GM23338 (cell line): ENCODE measurements at regions not wholly inside any gene's neighbourhood (a gene's known extent, or its start where the extent isn't known, plus 50 kb on each side); places are given as distances from the start of the nearest gene placed in this dataset.

Experiments
- ATAC-seq: fragments of 200-7000 bp; cut with Tn5 transposase; 3 replicates; pipeline ENCODE4 v1.9.1; 2020
- DNase-seq: peaks from one replicate; pipeline ENCODE4 v3.0.0-alpha.2; 2015; ENCODE audit warnings: low spot score
- H2AFZ ChIP-seq: fragments of 200-600 bp; sonication (generic); 2 replicates; pipeline ENCODE4 v1.8.0; 2016; ENCODE audit warnings: antibody characterized with exemption, mild to moderate bottlenecking, moderate library complexity
- H3F3A ChIP-seq: fragments of 200-600 bp; sonication (generic); replicated peaks from 2 replicates; pipeline ENCODE4 v1.8.0; 2017; ENCODE audit warnings: antibody characterized with exemption, mixed run types, low read depth
- H3K27ac ChIP-seq: fragments of 200-600 bp; sonication (generic); 2 replicates; pipeline ENCODE4 v1.6.1; 2016; ENCODE audit warnings: low read depth
- H3K27me3 ChIP-seq: fragments of 200-600 bp; sonication (generic); 2 replicates; pipeline ENCODE4 v1.8.0; 2016; ENCODE audit warnings: mild to moderate bottlenecking, mixed run types, moderate library complexity; ENCODE audit not compliant: insufficient read depth
- H3K36me3 ChIP-seq: fragments of 200-600 bp; sonication (generic); 2 replicates; pipeline ENCODE4 v1.8.0; 2016; ENCODE audit warnings: mild to moderate bottlenecking; ENCODE audit not compliant: insufficient read depth
- H3K4me1 ChIP-seq: fragments of 200-600 bp; sonication (generic); 2 replicates; pipeline ENCODE4 v1.8.0; 2016; ENCODE audit warnings: mild to moderate bottlenecking, moderate library complexity; ENCODE audit not compliant: insufficient read depth
- H3K4me2 ChIP-seq: fragments of 200-600 bp; sonication (generic); 2 replicates; pipeline ENCODE4 v1.7.1; 2017; ENCODE audit warnings: mixed run types
- H3K4me3 ChIP-seq: fragments of 200-600 bp; sonication (generic); 2 replicates; pipeline ENCODE4 v1.6.1; 2016; ENCODE audit warnings: mixed run types
- H3K79me2 ChIP-seq: fragments of 200-600 bp; sonication (generic); replicated peaks from 2 replicates; pipeline ENCODE4 v1.8.0; 2017; ENCODE audit warnings: mild to moderate bottlenecking; ENCODE audit not compliant: insufficient read depth
- H3K9me2 ChIP-seq: fragments of 200-600 bp; sonication (generic); 2 replicates; pipeline ENCODE4 v1.8.0; 2017; ENCODE audit not compliant: insufficient read depth
- H4K20me1 ChIP-seq: fragments of 200-600 bp; sonication (generic); replicated peaks from 2 replicates; pipeline ENCODE4 v1.8.0; 2017; ENCODE audit warnings: mild to moderate bottlenecking; ENCODE audit not compliant: insufficient read depth
- H3K27ac Mint-ChIP-seq: 2 replicates; pipeline ENCODE4 v1.8.0; 2020; ENCODE audit warnings: inconsistent platforms, mild to moderate bottlenecking, moderate library complexity, mixed read lengths
- H3K27me3 Mint-ChIP-seq: 3 replicates; pipeline ENCODE4 v1.8.0; 2022; ENCODE audit warnings: low read depth, mild to moderate bottlenecking, moderate library complexity, mixed read lengths, inconsistent platforms; ENCODE audit not compliant: insufficient read depth, poor library complexity
- H3K36me3 Mint-ChIP-seq: 3 replicates; pipeline ENCODE4 v1.8.0; 2021; ENCODE audit warnings: low read depth, mild to moderate bottlenecking, inconsistent platforms, moderate library complexity, mixed read lengths
- H3K4me1 Mint-ChIP-seq: 3 replicates; pipeline ENCODE4 v1.8.0; 2020; ENCODE audit warnings: mild to moderate bottlenecking, inconsistent platforms, mixed read lengths
- H3K4me3 Mint-ChIP-seq: 3 replicates; pipeline ENCODE4 v1.8.0; 2021; ENCODE audit warnings: moderate library complexity, mild to moderate bottlenecking, inconsistent platforms, mixed read lengths
- H3K9me3 Mint-ChIP-seq: 3 replicates; pipeline ENCODE4 v1.8.0; 2020; ENCODE audit warnings: moderate library complexity, mild to moderate bottlenecking, inconsistent platforms, mixed read lengths
- CREB1 ChIP-seq: fragments of 250-450 bp; sonication (Bioruptor Pico); IDR thresholded peaks from 2 replicates; pipeline ENCODE4 v1.5.0; 2020; ENCODE audit warnings: low read depth, mild to moderate bottlenecking, moderate library complexity
- CTCF ChIP-seq, 2 experiments: fragments of 200-600 bp in 1 of 2; sonication (generic) in 1 of 2; conservative IDR thresholded peaks; 2 replicates each; pipeline versions ENCODE4 v1.5.1 to v1.6.1; 2016 to 2017; ENCODE audit warnings: antibody characterized with exemption in 2 of 2, low read depth in 2 of 2, mild to moderate bottlenecking in 2 of 2, moderate library complexity in 1 of 2
- ETS1 ChIP-seq: IDR thresholded peaks from 2 replicates; pipeline ENCODE4 v1.6.1; 2016; ENCODE audit warnings: antibody characterized with exemption
- EZH2 ChIP-seq: fragments of 200-600 bp; sonication (generic); IDR thresholded peaks from one replicate; pipeline ENCODE4 v1.8.0; 2017; ENCODE audit warnings: antibody characterized with exemption, mild to moderate bottlenecking, low read depth; ENCODE audit not compliant: unreplicated experiment
- JUNB ChIP-seq: IDR thresholded peaks from one replicate; pipeline ENCODE4 v1.6.1; 2016; ENCODE audit warnings: antibody characterized with exemption; ENCODE audit not compliant: unreplicated experiment
- NANOG ChIP-seq: IDR thresholded peaks from 2 replicates; pipeline ENCODE4 v1.6.1; 2016; ENCODE audit warnings: antibody characterized with exemption, borderline replicate concordance
- POLR2AphosphoS5 ChIP-seq: IDR thresholded peaks from 2 replicates; pipeline ENCODE4 v1.6.1; 2016; ENCODE audit warnings: antibody characterized with exemption, low read depth
- REST ChIP-seq: IDR thresholded peaks from one replicate; pipeline ENCODE4 v1.6.1; 2018; ENCODE audit warnings: antibody characterized with exemption; ENCODE audit not compliant: unreplicated experiment
- STAT1 ChIP-seq: IDR thresholded peaks from one replicate; pipeline ENCODE4 v1.6.1; 2016; ENCODE audit warnings: antibody characterized with exemption; ENCODE audit not compliant: unreplicated experiment
- ZNF114 ChIP-seq: fragments of 250-450 bp; sonication (Bioruptor Pico); IDR thresholded peaks from 2 replicates; pipeline ENCODE4 v1.5.0; 2020; ENCODE audit warnings: mild to moderate bottlenecking, moderate library complexity
- ZNF331 ChIP-seq: fragments of 250-450 bp; sonication (Bioruptor Pico); IDR thresholded peaks from 2 replicates; pipeline ENCODE4 v1.5.0; 2020; ENCODE audit warnings: low read depth, mild to moderate bottlenecking, moderate library complexity

- H3K27ac Mint-ChIP-seq = no peak overlapping the region
- no peaks in the 10 kb centered on the region for H3K4me1 ChIP-seq
- no peak for DNase-seq
- no peak overlapping the region for H3K4me2 ChIP-seq
- no peaks in the 10 kb centered on the region for H3K79me2 ChIP-seq
- peaks cover 11% of the 10 kb centered on the region; the same call in 2 of the 3 replicates for H3K9me3 Mint-ChIP-seq
- H3K27me3 Mint-ChIP-seq = no peaks in the 10 kb centered on the region
- H3K9me2 ChIP-seq = no peaks in the 10 kb centered on the region
- TF ChIP-seq POLR2AphosphoS5 (no peak), NANOG (no peak), ZNF114 (CRISPR knock-in tag) (no peak), ZNF331 (CRISPR knock-in tag) (no peak), CTCF (conservative IDR thresholded peaks at IDR 0.05; ENCODE audit: low read depth in 2 of 2) (no peak), EZH2 (no peak), REST (no peak), JUNB (no peak)
- H3K4me3 ChIP-seq = no peak overlapping the region
- no peaks in the 10 kb centered on the region for H3F3A ChIP-seq
- 0 out of 3 replicates have a peak, but pooled peaks cover 3% of the 10 kb centered on the region for H3K4me1 Mint-ChIP-seq
- H2AFZ ChIP-seq = no peak overlapping the region
- no peak overlapping the region for H3K4me3 Mint-ChIP-seq
- H3K27me3 ChIP-seq = no peaks in the 10 kb centered on the region
- H4K20me1 ChIP-seq = no peaks in the 10 kb centered on the region
- ATAC-seq = no peak
- no peak overlapping the region for H3K27ac ChIP-seq
- peaks cover 9% of the 10 kb centered on the region; the same call in 1 of the 3 replicates for H3K36me3 Mint-ChIP-seq
- H3K36me3 ChIP-seq = no peaks in the 10 kb centered on the region
These were observed 680.4 kb upstream of the MAP3K7 start for GRCh38 chr6:91267246-91267645.

- Histone ChIP-seq H3K36me3 (no peaks in the 10 kb centered on the region), H3K9me2 (no peaks in the 10 kb centered on the region; the same call in 1 of the 2 replicates), H3K27ac (no peak overlapping the region), H3F3A (no peaks in the 10 kb centered on the region), H3K4me2 (no peak overlapping the region), H3K27me3 (no peaks in the 10 kb centered on the region), H3K4me3 (no peak overlapping the region), H4K20me1 (no peaks in the 10 kb centered on the region), H3K79me2 (no peaks in the 10 kb centered on the region), H3K4me1 (no peaks in the 10 kb centered on the region), H2AFZ (no peak overlapping the region)
- Mint-ChIP-seq H3K27ac (no peak overlapping the region), H3K27me3 (no peaks in the 10 kb centered on the region), H3K4me1 (0 out of 3 replicates have a peak, but pooled peaks cover 3% of the 10 kb centered on the region), H3K9me3 (peaks cover 7% of the 10 kb centered on the region; the same call in 2 of the 3 replicates), H3K4me3 (no peak overlapping the region), H3K36me3 (peaks cover 6% of the 10 kb centered on the region; the same call in 1 of the 3 replicates)
- no peak for DNase-seq
- ATAC-seq = no peak
- no peak for TF ChIP-seq STAT1
- no peak for TF ChIP-seq ETS1
- no peak for TF ChIP-seq ZNF331 (CRISPR knock-in tag)
- TF ChIP-seq CTCF (conservative IDR thresholded peaks at IDR 0.05; ENCODE audit: low read depth in 2 of 2) = no peak
- no peak for TF ChIP-seq CREB1 (CRISPR knock-in tag)
- TF ChIP-seq ZNF114 (CRISPR knock-in tag) = no peak
- no peak for TF ChIP-seq REST
- TF ChIP-seq POLR2AphosphoS5 = no peak
- no peak for TF ChIP-seq EZH2
- no peak for TF ChIP-seq JUNB
These were observed 679.3 kb upstream of the MAP3K7 start for GRCh38 chr6:91266156-91266555.
